ENCODE measurements at regions not wholly inside any gene's neighbourhood (a gene's known extent, or its start where the extent isn't known, plus 50 kb on each side); places are given as distances from the start of the nearest gene placed in this dataset.
"Not testable (repeated sequence)": the region's sequence is repeated elsewhere in the genome, so short reads cannot be mapped to it uniquely, and the experiment has no call there.

DNA sequence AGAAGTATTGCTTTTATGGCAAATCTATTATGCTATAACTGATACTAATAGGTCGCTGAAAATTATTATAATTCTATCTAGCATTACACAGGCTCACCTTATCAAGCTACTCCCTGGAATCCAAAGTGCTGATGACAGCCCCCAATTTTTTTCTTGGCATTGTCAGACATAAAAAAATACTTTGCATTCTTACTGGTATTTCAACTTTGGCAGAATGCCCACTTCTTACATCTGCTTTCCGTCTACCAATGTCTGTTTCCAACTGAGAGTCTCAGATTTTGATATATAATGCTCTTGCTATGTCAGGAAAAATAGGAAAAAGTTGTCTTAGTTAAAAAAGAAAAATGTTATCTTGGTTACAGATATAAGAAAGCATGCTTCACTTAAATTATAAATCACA lies 615.4 kb downstream of the C12orf50 start:
- TF ChIP-seq CTCF (IDR thresholded peaks at IDR 0.05), result no peak
- H3K4me3 ChIP-seq, result no peak overlapping the region
- no peaks in the 10 kb centered on the region for H3K27me3 ChIP-seq
- H3K9ac ChIP-seq (ENCODE audit: low read depth in 2 of 2, low read length in 2 of 2), result no peak overlapping the region
- no peaks in the 10 kb centered on the region for H3K36me3 ChIP-seq
- intact Hi-C loops (cut with DNase I), result no loop called here
- no peaks in the 10 kb centered on the region for H3K4me1 ChIP-seq
- no peak for DNase-seq
- H3K27ac ChIP-seq, result no peak overlapping the region
- H3K9me3 ChIP-seq, result no peaks in the 10 kb centered on the region

DNA sequence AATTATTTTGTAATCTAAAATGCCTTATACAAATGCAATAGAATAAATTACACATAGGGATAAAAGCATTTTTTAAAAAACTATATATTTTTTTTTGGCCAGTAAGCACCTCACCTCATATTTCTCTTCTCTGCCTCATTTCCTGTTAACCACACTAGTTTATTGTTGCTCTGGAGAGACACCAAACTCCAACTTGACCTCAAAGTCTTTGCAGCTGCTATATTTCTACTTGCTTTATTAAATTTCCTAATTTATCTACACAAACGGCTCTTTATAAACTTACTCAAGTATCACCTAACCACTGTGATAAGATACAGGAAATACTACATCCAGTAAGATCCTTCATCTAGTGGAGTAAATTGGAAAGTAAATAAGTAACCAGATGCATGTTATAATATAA lies 622.3 kb downstream of the C12orf50 start:
- H3K4me1 ChIP-seq, result no peaks in the 10 kb centered on the region
- no peaks in the 10 kb centered on the region for H3K27me3 ChIP-seq
- H3K36me3 ChIP-seq, result no peaks in the 10 kb centered on the region
- no peak for TF ChIP-seq CTCF (IDR thresholded peaks at IDR 0.05)
- no peak overlapping the region for H3K4me3 ChIP-seq
- intact Hi-C loops (cut with DNase I), result no loop called here
- H3K9me3 ChIP-seq, result no peaks in the 10 kb centered on the region
- DNase-seq, result no peak
- H3K9ac ChIP-seq (ENCODE audit: low read depth in 2 of 2, low read length in 2 of 2), result no peak overlapping the region
- no peak overlapping the region for H3K27ac ChIP-seq

- DNase-seq, result no peak
- Histone ChIP-seq H3K36me3 (no peaks in the 10 kb centered on the region), H3K4me1 (no peaks in the 10 kb centered on the region), H3K9me3 (no peaks in the 10 kb centered on the region), H3K9ac (ENCODE audit: low read depth in 2 of 2, low read length in 2 of 2) (no peak overlapping the region), H3K4me3 (no peak overlapping the region), H3K27me3 (no peaks in the 10 kb centered on the region), H3K27ac (no peak overlapping the region)
- intact Hi-C loops (cut with DNase I), result no loop called here
- no peak for TF ChIP-seq CTCF (IDR thresholded peaks at IDR 0.05)
These were observed 623.3 kb downstream of the C12orf50 start for GRCh38 chr12:87405918-87406317.

GRCh38 chr12:87394168-87394567 lies 635.0 kb downstream of the C12orf50 start:
- H3K4me1 ChIP-seq; DNase-seq; H3K36me3 ChIP-seq; H3K9me3 ChIP-seq; H3K27me3 ChIP-seq; H3K4me3 ChIP-seq; intact Hi-C loops (cut with DNase I); H3K9ac ChIP-seq (ENCODE audit: low read depth in 2 of 2, low read length in 2 of 2); H3K27ac ChIP-seq: not testable (repeated sequence)

GRCh38 chr12:87388376-87388775 lies 640.8 kb downstream of the C12orf50 start:
- DNase-seq, result no peak
- intact Hi-C loops (cut with DNase I), result no loop called here
- no peak for TF ChIP-seq CTCF (IDR thresholded peaks at IDR 0.05)
- Histone ChIP-seq H3K36me3 (no peaks in the 10 kb centered on the region), H3K27me3 (no peaks in the 10 kb centered on the region), H3K4me1 (no peaks in the 10 kb centered on the region), H3K27ac (no peak overlapping the region), H3K9ac (ENCODE audit: low read depth in 2 of 2, low read length in 2 of 2) (no peak overlapping the region), H3K9me3 (no peaks in the 10 kb centered on the region), H3K4me3 (no peak overlapping the region)

- TF ChIP-seq CTCF (IDR thresholded peaks at IDR 0.05), result no peak
- no peak for DNase-seq
- H3K9ac ChIP-seq (ENCODE audit: low read depth in 2 of 2, low read length in 2 of 2), result no peak overlapping the region
- no peaks in the 10 kb centered on the region for H3K9me3 ChIP-seq
- no peak overlapping the region for H3K27ac ChIP-seq
- H3K27me3 ChIP-seq, result no peaks in the 10 kb centered on the region
- no peaks in the 10 kb centered on the region for H3K36me3 ChIP-seq
- H3K4me3 ChIP-seq, result no peak overlapping the region
- H3K4me1 ChIP-seq, result no peaks in the 10 kb centered on the region
- intact Hi-C loops (cut with DNase I), result no loop called here
These were observed 643.9 kb downstream of the C12orf50 start for GRCh38 chr12:87385322-87385721.
